NOMO-1 treated with DMSO at 0.1 percent for 48 hours (cell line): ENCODE measurements at regions not wholly inside any gene's neighbourhood (a gene's known extent, or its start where the extent isn't known, plus 50 kb on each side); places are given as distances from the start of the nearest gene placed in this dataset.
"Not testable (repeated sequence)": the region's sequence is repeated elsewhere in the genome, so short reads cannot be mapped to it uniquely, and the experiment has no call there.

ENCODE experiments used
- DNase-seq: peaks from one replicate; lab custom pipeline; 2025; ENCODE audit not compliant: unreplicated experiment; lab: John Stamatoyannopoulos, UW

DNA sequence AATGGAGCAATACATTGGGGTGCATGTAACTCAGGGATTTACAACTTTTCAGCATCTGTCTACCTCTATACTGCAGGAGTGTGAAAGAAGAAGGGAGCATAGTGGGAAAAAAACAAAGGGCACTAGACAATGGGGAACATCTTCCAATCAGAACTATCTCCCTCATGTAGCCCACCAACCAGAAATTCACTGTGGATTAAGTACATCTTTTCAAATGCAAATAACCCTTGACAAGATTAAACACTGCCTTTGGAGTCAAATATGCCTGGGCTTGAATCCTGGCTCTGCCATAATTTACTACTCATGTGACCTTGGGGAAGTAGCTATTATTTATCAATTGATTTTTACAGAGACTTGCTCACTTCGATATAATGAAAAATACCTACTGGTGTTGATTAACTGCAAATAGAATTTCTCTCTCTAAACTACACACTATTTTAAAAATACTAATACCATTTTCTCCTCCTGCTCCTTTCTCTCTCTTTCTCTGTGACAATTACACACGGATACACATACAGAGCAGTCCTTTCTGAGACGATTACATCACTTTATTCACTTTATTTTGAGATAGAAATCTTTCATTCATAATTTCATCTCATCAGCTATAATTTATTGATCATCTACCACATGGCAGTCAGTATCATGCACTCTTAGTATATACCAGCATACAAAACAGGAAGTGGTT lies 783.7 kb downstream of the FRK start:
- no peak for DNase-seq

DNA sequence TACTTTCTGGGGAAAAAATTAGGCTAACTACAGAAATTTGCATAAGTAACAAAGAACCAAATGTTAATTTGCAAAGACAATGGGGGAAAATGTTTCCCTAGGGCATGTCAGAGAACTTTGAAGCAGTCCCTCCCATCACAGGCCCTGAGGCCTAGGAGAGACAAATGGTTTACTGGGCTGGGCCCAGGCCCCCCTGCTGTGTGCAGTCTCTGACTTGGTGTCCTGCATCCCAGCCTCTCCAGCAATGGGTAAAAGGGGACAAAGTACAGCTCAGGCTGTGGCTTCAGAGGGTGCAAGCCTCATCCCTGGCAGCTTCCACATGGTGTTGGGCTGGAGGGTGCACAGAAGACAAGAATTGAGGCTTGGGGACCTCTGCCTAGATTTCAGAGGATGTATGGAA lies 788.4 kb downstream of the FRK start:
- no peak for DNase-seq

DNA sequence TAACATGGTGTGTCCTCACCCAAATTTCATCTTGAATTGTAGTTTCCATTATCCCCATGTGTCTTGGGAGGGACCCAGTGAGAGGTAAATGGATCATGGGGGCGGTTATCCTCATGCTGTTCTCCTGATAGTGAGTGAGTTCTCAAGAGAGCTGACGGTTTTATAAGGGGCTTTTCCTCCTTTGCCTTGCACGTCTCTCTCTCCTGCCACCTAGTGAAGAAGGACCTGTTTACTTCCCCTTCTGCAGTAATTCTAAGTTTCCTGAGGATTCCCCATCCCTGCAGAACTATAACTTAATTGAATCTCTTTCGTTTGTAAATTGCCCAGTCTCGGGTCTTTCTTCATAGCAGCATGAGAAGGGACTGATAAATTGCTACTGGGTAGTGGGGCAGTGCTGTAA lies 789.3 kb downstream of the FRK start:
- no peak for DNase-seq

DNA sequence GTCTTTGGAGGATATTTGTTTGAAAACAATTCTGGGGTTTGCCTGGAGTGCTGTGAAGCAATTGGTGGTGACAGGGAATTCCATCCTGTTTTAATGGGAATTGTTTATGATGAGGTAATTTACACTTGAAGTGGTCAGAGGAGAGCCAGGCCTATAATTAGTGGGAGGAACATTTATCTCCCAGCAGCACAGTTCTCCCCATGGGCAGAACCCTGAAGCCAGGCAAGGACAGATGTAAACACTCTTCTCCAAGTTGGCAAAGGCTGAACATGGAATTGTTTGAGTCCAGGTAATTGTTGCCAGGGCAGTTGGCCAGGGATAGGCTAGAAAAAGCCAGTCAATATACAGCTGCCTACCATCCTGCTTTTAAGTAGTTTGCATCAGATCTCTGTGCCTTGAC lies 789.7 kb downstream of the FRK start:
- DNase-seq, result no peak

DNA sequence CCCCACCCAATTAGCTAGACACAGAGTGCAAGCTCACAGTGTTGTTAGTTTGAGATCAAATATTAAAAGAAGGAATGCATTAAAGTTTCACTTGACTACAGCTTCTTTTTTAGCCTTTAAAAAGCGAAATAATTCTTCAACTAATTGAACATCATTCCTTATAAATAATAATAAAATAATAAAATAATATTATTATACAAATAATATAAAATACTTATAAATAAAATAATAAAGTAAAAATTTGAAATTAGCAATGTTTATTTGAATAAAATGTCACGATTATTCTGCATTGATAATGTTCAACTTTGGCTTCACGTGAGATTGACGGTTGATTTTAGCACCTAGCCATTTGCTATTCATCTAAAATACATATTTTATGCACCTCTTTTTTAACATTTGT lies 819.3 kb downstream of the FRK start:
- DNase-seq, result no peak

DNA sequence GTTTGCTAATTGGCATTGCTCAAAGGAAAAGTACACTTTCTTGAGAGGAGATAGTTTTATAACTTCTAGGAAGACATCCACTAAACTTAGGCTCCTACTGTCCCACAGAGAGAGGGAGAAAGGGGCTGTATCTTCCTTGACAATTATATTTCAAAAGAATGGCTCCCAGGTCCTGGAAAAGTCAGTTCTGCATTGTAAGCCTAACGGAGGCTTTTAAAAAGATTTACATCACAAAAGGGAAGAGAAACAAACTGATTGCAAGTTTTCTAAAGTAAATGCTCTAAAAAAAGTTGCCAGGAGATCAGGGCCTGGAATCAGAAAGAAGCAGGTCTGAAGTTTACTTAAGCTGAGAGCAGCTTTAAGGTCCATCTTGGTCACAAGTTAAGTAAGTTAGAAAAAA lies 839.5 kb downstream of the FRK start:
- DNase-seq, result no peak

DNA sequence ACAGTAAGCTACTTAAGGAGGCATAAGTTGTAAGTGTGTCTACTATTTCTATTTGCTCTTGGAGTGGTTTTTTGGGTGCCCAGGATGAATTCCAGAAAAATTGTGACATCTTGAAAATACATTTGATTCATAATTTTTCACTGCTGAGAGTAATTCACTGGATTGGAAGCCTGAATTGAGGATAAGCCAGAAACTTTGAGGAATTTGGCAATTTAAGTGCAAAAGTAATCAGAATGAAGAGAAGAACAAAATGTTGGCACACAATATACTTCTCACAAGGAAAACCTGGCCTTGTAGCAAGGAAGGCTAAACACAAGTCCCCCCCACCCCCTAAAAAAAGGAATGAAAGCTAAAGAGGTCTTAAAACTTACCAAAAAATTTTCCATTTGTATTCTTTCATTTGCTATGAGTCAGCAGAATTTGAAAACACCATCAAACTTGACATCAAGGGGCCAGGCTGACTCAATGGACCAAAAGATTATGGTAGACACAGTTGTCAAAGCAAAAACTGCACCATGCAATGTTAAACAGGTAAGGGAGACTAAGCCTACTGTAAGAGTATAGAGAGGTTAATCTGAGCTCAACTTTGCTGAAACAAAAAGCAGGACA lies 840.0 kb downstream of the FRK start:
- no peak for DNase-seq

DNA sequence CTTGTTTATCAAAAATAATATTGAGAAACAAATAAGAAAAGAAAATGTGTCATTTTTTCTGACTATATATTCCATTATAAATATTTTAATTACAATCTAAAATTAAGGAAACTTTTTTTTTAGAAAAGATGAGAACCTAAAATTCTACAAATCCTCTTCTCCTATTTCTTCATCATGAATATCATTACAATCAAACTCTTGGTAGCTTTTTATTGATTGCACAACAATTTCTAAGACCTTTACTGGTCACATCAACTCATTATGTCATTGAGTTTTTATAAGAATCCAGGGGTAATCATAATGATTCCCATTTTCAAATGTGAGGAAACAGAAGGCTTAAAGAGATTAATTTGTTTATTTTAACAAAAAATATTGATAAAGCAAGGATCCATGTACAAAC lies 841.0 kb downstream of the FRK start:
- DNase-seq, result no peak

DNA sequence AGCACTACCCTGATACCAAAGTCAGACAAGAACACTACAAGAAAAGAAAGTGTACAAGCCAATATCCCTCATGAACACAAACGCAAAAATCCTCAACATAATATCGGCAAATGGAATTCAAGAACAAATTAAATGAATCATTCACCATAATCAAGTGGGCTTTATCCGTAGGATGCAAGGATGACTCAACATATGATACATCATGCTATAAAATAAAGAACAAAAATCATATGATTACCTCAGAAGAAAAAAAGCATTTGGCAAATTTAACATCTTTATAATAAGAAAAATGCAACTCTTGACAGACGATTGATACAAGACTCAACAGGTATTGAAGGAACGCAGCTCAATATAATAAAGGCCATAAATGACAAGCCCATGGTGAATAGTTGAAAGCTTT lies 843.9 kb downstream of the FRK start:
- DNase-seq, result no peak

DNA sequence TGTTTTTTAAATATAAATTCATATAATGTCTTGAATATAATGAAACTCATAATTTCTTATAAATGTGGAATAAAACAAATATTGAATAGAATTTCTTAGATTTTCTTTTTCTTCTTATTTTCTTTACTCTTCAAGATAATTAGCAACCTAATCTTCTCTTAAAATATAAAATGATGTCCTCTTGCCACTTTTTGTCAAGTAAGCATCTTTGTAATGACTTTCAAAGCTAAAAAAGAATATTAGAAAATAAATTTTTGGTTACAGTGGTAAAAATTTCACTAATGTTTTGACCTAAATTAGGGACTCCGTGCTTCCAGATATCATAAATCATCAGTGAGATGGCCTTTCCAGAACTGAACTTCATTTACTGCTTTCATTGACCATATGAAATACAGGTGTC lies 846.4 kb downstream of the FRK start:
- DNase-seq, result no peak

DNA sequence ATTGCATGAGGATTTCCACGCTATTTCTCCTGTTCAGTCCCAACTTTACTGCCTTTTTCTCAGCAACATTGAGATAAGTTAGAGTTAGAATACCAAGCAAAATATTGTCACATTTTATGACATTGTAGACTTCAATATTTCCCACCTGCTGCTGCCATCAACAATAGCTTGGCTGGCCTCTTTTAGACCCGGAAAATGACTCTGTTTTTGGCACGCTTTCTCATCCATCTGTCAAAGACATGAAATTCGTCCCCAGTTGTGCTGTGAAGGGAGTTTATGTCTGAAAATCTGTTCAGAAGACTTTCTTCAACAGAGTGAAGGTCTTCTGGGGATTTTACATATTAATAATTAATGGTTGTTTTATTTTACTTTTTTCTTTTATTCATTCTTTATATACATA lies 857.3 kb downstream of the FRK start:
- DNase-seq, result no peak

DNA sequence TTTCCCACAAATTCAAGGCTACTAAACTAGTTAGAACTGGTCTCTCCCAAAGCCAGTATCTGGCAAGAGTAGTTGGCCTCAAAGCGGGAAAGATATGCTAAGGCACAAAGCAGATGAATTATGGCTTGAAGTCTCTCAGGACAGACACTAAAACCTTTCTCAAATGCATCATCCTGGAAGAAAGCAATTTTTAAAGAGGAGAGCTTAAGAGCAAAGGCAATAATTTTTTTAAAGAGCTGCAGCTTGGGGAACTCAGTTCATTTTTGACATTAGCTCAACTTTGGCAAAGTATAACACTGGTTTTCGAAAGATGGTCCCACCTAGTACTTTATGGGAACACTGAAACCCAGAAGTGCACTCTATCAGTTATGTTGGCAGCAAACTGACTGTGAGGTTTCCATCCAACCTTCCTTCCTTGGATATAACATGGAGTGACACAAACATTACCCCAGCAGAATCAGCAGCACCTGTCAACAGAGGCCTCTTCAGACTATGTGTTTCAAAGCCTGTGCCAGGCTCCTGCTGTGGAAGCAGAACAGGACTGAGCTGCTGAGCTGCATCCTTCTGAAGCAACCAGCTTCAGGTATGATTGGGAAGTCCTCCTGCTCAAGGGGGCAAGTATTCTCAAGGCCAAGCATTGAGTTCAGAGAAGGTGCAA lies 852.3 kb upstream of the HS3ST5 start:
- DNase-seq, result no peak

DNA sequence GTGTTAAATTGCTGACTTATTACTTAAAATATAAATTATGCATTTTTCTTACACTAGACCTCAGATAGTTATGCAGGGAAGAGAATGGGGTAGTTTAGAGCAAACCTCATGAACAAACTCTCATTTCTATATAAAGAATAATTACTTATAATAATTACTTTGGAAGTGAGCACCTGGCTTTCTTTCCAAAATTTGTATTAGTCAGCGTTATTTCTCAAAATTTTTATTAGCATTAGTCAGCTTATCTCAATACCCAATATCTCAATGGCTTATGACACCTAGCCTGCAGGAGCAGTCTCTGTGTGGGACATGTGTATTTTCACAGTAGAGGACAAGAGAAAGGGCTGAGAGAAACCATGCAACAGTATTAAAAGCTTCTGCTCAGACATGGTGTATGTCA lies 849.2 kb upstream of the HS3ST5 start:
- no peak for DNase-seq

DNA sequence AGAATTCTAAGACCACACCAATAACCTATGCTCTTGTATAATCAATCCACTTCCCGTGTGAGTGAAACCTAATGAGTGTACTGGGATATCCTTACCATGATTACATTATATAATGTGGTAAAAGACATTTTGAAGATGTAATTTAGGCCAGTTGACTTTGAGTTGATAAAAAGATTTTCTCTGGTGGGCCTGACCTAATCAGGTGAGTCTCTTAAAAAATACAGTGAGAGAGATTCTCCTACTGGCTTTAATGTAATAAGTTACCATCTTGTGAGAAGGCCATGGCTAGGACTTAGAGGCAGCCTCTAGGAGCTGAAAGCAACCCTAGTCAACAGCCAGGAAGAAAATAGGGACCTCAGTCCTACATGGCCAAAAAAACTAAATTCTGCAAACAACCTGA lies 847.7 kb upstream of the HS3ST5 start:
- DNase-seq, result no peak

DNA sequence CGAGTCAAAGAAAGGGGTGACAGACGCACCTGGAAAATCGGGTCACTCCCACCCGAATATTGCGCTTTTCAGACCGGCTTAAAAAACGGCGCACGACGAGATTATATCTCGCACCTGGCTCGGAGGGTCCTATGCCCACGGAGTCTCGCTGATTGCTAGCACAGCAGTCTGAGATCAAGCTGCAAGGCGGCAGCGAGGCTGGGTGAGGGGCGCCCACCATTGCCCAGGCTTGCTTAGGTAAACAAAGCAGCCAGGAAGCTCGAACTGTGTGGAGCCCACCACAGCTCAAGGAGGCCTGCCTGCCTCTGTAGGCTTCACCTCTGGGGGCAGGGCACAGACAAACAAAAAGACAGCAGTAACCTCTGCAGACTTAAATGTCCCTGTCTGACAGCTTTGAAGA lies 832.6 kb upstream of the HS3ST5 start:
- DNase-seq, result not testable (repeated sequence)

DNA sequence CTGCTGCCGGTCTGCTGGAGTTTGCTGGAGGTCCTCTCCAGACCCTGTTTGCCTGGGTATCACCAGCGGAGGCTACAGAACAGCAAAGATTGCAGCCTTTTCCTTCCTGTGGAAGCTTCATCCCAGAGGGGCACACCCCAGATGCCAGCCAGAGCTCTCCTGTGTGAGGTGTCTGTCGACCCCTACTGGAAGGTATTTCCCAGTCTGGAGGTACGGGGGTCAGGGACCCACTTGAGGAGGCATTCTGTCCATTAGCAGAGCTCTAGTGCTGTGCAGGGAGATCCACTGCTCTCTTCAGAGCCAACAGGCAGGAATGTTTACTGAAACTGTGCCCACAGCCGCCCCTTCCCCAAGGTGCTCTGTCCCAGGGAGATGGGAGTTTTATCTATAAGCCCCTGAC lies 823.1 kb upstream of the HS3ST5 start:
- DNase-seq, result not testable (repeated sequence)

DNA sequence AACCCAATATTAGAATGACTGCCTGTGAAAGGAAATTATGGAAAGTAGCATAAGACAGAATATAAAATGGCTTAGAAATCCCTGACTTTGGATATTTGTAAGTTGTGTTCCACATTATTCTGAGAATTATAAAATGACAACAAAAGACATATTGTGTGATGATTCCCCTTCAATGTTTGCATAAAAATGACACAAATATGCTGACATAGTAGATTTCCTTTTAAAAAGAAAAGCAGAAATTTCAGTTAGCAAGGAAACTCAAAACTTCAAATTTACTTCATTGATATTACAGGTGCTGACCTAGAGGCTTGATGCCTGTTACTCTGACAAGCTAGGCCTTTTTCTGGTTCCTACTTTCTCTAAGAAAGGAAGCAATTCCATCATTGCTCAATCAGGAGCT lies 816.9 kb upstream of the HS3ST5 start:
- no peak for DNase-seq

DNA sequence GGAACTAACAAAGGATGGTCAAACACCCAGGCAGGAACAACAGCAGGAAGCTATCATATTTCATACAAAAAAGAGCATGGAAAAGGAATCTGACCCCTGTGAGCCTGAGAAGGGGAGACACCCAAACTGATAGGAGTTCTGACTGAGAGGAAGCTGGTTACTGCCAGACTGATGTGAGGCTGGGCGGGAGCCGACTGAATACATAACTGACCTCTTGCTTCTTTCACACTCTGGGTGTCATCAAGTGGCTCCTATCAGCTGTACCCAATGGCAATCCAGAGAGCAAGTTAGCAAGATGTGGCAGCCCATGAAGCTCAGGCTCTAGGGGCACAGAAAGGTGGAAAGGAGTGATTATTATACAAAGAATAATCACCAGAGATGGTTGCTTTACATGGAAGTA lies 795.1 kb upstream of the HS3ST5 start:
- DNase-seq, result no peak

DNA sequence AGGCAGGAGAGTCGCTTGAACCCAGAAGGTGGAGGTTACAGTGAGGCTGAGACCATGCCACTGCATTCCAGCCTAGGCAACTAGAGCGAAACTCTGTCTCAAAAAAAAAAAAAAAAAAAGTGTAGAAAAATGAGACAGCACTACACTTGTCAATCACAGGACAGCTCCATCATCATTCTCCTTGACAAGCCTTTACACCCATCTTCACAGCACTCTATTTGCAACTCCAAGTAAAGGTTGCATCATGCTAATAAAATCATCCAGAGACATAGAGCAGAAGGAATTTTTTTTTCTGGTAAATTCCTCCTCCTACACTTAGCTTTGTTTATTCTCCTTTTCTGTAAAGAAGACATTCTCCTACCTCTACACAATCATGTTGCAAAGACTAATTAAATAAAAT lies 791.0 kb upstream of the HS3ST5 start:
- no peak for DNase-seq

DNA sequence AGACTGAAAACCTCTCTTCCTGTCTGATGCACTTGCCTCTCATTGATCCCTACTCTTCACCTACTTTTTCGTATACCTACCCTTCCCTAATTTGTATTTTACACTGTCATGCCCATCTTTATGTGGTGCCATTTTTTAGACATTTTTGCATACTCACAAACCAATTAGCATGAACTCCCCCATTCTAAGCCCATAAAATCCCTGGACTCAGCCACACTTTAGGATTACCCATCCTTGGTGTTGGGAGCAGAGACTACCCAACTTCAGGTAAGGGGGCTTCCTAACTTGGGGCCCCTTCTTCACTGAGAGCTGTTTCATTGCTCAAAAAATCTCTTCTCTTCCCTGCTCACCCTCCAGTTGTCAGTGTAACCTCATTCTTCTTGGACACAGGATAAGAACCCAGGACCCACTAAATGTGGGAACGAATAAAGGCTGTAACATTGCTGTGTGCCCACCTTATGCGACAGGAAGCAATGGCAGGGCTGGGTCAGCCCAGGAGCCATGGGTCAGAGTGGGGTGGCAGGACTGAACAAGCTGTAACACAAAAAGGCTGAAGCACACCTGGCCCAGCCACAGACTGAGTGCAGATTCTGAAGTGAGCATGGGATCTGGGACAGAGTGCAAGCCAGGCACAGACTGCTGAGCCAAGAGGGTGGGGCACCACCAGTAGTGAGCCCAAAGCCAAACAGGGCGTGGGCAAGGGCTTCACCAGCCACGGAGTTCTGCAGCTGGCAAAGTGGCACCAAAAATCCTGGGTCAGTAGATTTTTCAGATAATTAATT lies 789.1 kb upstream of the HS3ST5 start:
- no peak for DNase-seq

DNA sequence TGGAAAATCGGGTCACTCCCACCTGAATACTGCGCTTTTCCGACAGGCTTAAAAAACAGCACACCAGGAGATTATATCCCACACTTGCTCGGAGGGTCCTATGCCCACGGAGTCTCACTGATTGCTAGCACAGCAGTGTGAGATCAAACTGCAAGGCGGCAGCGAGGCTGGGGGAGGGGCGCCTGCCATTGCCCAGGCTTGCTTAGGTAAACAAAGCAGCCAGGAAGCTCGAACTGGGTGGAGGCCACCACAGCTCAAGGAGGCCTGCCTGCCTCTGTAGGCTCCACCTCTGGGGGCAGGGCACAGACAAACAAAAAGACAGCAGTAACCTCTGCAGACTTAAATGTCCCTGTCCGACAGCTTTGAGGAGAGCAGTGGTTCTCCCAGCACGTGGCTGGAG lies 778.7 kb upstream of the HS3ST5 start:
- DNase-seq, result not testable (repeated sequence)

DNA sequence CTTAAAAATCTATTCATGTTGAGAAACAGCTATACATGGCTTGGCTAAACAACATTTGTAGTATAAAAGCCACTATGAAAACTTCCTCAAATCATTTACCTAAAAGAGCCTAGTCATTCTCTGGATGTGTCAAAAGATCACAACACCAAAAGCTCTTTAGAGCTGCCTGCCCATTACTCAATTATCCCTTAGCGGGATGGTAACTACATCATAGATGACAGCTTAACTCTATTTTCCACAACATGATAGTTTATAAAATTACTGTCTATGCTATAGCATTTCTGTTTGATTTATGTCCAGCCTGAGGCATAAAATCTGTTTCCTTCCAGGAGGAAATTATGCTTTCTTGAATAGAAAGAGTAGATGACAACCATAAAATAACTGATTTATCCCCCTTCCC lies 777.6 kb upstream of the HS3ST5 start:
- DNase-seq, result peak; percentile 84
